Cardiac fibroblast (primary cell): ENCODE measurements at regions not wholly inside any gene's neighbourhood (a gene's known extent, or its start where the extent isn't known, plus 50 kb on each side); places are given as distances from the start of the nearest gene placed in this dataset.

Experiments
- DNase-seq, 2 donors: peaks; one replicate each; pipeline versions ENCODE4 v3.0.0 to v3.0.0-alpha.2; 2010; ENCODE audit warnings: low read depth in 2 of 2
- H3K4me3 ChIP-seq, 2 donors: replicated peaks in 1 of 2; 1 replicate in 1 of 2; 2 replicates in 1 of 2; pipeline ENCODE4 v1.5.1; 2011; ENCODE audit warnings: low read depth in 2 of 2, low read length in 2 of 2, mild to moderate bottlenecking in 2 of 2, moderate library complexity in 1 of 2
- TF ChIP-seq, protein P1 (sequence below): IDR thresholded peaks from one replicate; pipeline ENCODE4 v1.5.1; 2011; ENCODE audit warnings: low read depth, mild to moderate bottlenecking, low read length, inconsistent platforms

- no peak overlapping the region for H3K4me3 ChIP-seq
- DNase-seq, result no peak
- TF ChIP-seq, protein P1, sequence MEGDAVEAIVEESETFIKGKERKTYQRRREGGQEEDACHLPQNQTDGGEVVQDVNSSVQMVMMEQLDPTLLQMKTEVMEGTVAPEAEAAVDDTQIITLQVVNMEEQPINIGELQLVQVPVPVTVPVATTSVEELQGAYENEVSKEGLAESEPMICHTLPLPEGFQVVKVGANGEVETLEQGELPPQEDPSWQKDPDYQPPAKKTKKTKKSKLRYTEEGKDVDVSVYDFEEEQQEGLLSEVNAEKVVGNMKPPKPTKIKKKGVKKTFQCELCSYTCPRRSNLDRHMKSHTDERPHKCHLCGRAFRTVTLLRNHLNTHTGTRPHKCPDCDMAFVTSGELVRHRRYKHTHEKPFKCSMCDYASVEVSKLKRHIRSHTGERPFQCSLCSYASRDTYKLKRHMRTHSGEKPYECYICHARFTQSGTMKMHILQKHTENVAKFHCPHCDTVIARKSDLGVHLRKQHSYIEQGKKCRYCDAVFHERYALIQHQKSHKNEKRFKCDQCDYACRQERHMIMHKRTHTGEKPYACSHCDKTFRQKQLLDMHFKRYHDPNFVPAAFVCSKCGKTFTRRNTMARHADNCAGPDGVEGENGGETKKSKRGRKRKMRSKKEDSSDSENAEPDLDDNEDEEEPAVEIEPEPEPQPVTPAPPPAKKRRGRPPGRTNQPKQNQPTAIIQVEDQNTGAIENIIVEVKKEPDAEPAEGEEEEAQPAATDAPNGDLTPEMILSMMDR, result no peak
Observed at GRCh38 chr1:61612602-61613001, 112.3 kb downstream of the TM2D1 start.

DNA sequence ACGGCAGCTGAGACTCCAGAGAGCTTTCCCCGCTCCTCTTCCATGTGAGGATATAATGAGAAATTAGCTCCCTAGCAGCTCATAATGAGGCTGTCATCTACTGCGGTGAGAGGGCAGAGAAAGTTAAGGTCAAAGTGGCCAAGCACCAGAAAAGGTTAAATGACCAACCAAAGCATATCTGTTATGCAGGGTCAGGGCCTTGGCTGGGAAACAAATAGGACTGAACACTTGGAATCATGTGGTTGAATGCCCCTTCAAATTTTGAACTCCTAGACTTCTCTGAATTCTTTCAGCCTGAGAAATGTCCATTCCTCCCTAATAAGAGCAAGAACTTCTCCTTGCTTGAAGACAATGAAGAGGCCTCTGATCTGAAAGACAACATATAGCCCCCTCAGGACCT, 115.9 kb downstream of the TM2D1 start:
- DNase-seq, result no peak
- H3K4me3 ChIP-seq, result no peak overlapping the region
- TF ChIP-seq, protein P1, result no peak

GRCh38 chr1:61607448-61607847, 117.5 kb downstream of the TM2D1 start:
- no peak overlapping the region for H3K4me3 ChIP-seq
- TF ChIP-seq, protein P1, result no peak
- no peak for DNase-seq

GRCh38 chr1:61606448-61607312, 118.3 kb downstream of the TM2D1 start:
- H3K4me3 ChIP-seq, result no peak overlapping the region
- TF ChIP-seq, protein P1, result no peak

DNA sequence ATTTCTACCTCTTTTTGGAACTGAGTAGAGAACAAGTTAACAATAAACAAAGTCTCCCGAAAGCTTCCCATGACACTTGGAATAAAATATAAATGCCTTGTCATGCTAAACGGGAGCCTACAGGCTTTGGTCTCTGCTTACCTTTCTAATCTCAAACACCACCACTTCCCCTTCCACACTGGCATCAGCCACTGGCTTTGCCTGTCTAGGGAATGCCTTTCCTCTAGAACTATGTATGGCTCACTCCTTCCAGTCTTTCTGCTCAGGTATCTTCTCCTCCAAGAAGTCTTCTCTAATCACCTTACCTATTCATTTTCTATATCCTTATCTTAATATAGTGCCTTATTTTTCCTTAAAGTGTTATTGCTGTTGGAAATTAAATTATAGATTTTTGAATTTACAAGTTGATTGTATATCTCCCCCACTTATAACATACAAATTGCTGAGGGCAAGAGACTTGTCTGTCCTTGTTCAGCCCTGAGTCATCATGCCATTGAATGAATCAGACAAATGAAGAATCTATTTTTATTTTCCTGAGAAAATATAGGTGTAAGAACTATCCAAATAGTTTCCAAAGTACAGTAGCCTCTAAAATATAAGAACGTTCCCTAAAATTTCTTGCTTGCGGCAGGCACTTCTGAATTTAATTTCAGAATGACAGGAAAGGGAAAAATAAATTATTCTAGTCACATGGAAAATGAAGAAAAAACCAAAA, 119.2 kb downstream of the TM2D1 start:
- TF ChIP-seq, protein P1, result no peak
- no peak overlapping the region for H3K4me3 ChIP-seq
- DNase-seq, result peak; percentile 31 to 78

More at GRCh38 chr1:61606448-61607312, 118.3 kb downstream of the TM2D1 start:
- DNase-seq, result peak; percentile 71 to 84

- peak in 1 of 2 donors; percentile 33 for DNase-seq
- TF ChIP-seq, protein P1, result no peak
- H3K4me3 ChIP-seq, result no peak overlapping the region
Observed at GRCh38 chr1:61604684-61605083, 120.3 kb downstream of the TM2D1 start.
